GM12874 (cell line): ENCODE measurements at regions not wholly inside any gene's neighbourhood (a gene's known extent, or its start where the extent isn't known, plus 50 kb on each side); places are given as distances from the start of the nearest gene placed in this dataset.

Experiments
- CTCF ChIP-seq: IDR thresholded peaks from 2 replicates; pipeline ENCODE4 v1.5.1; 2011; ENCODE audit warnings: low read depth, mild to moderate bottlenecking, control low read depth, low read length, moderate library complexity; ENCODE audit not compliant: insufficient read depth

GRCh38 chr20:43836790-43837189 lies 77.9 kb upstream of the TOX2 start:
- TF ChIP-seq CTCF = no peak

GRCh38 chr20:43835944-43836508 lies 78.6 kb upstream of the TOX2 start:
- no peak for TF ChIP-seq CTCF

GRCh38 chr20:43833511-43834395 lies 80.9 kb upstream of the TOX2 start:
- no peak for TF ChIP-seq CTCF

GRCh38 chr20:43832961-43833360 lies 81.7 kb upstream of the TOX2 start:
- no peak for TF ChIP-seq CTCF

- TF ChIP-seq CTCF = no peak
Measured at GRCh38 chr20:43832096-43832816, 82.4 kb upstream of the TOX2 start.

GRCh38 chr20:43831481-43832065 lies 83.1 kb upstream of the TOX2 start:
- TF ChIP-seq CTCF = no peak

GRCh38 chr20:43830883-43831282 lies 83.8 kb upstream of the TOX2 start:
- no peak for TF ChIP-seq CTCF
